Esophagus (tissue), 2 donors: ENCODE measurements at regions not wholly inside any gene's neighbourhood (a gene's known extent, or its start where the extent isn't known, plus 50 kb on each side); places are given as distances from the start of the nearest gene placed in this dataset.

Experiments used
- H3K27ac ChIP-seq, 2 donors: one replicate each; pipeline ENCODE4 v1.5.1; 2013; ENCODE audit warnings: low read depth in 2 of 2, mild to moderate bottlenecking in 2 of 2, inconsistent platforms in 1 of 2, low read length in 1 of 2, moderate library complexity in 1 of 2
- H3K27me3 ChIP-seq, 2 donors: one replicate each; pipeline ENCODE4 v1.6.1; 2013; ENCODE audit warnings: low read length in 2 of 2, control low read depth in 1 of 2, mild to moderate bottlenecking in 1 of 2; ENCODE audit not compliant: insufficient read depth in 2 of 2, control insufficient read depth in 1 of 2
- H3K36me3 ChIP-seq, 2 donors: one replicate each; pipeline ENCODE4 v1.6.1; 2013; ENCODE audit warnings: low read length in 1 of 2; ENCODE audit not compliant: control insufficient read depth in 2 of 2, insufficient read depth in 2 of 2
- H3K4me1 ChIP-seq, 2 donors: one replicate each; pipeline ENCODE4 v1.6.1; 2013; ENCODE audit warnings: low read length in 1 of 2; ENCODE audit not compliant: control insufficient read depth in 2 of 2, insufficient read depth in 2 of 2
- H3K4me3 ChIP-seq, 2 donors: one replicate each; pipeline ENCODE4 v1.5.1; 2013; ENCODE audit warnings: low read length in 2 of 2, mild to moderate bottlenecking in 2 of 2, low read depth in 1 of 2, moderate library complexity in 1 of 2
- H3K9me3 ChIP-seq, 2 donors: one replicate each; pipeline ENCODE4 v1.6.1; 2013; ENCODE audit warnings: mild to moderate bottlenecking in 2 of 2, low read depth in 1 of 2, low read length in 1 of 2, moderate library complexity in 1 of 2; ENCODE audit not compliant: control insufficient read depth in 2 of 2, insufficient read depth in 1 of 2
- WGBS, 2 donors: extraction: QIAGEN DNeasy Blood & Tissue Kit; methylation state at CpG; one replicate each; pipeline ENCODE4 v1.1.7; 2013; 5-methylcytosine and 5-hydroxymethylcytosine counted together
- donor health status: healthy with polysubstance abuse.
- donor health status: Bipolar disorder and iron deficiency.

GRCh38 chr2:235371018-235371417 lies 122.8 kb upstream of the AGAP1 start:
- H3K27me3 ChIP-seq, result no peaks in the 10 kb centered on the region
- H3K4me3 ChIP-seq, result no peak overlapping the region
- no peaks in the 10 kb centered on the region for H3K36me3 ChIP-seq
- H3K9me3 ChIP-seq, result peaks cover 0 to 2% of the 10 kb centered on the region in 2 donors
- 84 to 86% methylated on average over 5 of the region's 5 CpGs for WGBS, 2 donors
- H3K27ac ChIP-seq, result no peak overlapping the region
- no peaks in the 10 kb centered on the region for H3K4me1 ChIP-seq

DNA sequence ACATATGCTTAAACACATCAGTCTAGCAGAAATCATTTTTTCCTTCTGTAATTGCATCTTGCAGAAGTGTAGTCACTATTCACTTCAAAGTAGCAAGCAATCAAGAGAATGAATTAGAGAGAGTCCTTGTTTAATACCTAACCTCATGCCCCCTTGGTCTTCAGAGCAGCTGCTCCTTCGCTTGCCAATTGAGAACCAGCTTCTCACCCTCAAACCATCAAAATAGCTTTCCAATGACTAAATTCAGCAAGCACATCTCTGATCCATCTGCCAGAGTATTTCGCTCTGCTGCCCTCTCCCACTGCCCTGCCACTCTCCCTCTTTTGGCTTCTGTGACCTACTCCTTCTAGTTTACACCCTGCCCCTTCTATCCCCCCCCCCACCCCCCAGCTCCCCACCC lies 120.7 kb upstream of the AGAP1 start:
- H3K9me3 ChIP-seq, result peaks cover 0 to 2% of the 10 kb centered on the region in 2 donors
- H3K27me3 ChIP-seq, result no peaks in the 10 kb centered on the region
- no peaks in the 10 kb centered on the region for H3K4me1 ChIP-seq
- H3K36me3 ChIP-seq, result no peaks in the 10 kb centered on the region
- H3K4me3 ChIP-seq, result no peak overlapping the region
- H3K27ac ChIP-seq, result no peak overlapping the region
- WGBS, 2 donors, result 73 to 79% methylated on average over 2 of the region's 2 CpGs

DNA sequence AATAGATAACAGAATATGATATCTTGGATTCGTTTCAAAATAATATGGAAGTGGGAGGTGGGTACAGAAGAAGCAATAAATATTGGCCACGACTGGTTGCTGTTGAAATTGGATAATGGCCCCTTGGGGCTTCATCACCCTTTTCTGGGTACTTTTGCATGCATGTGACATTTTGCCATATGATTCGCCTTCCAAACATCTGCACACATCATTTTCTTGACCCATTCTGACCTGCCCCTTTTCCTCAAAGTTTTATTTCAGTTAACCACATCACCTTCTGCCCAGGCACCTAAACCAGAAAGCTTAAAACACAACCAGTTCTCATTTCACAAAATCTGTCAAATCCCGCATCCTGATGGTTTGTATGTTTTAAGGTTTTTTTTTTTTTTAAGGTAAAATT lies 116.7 kb upstream of the AGAP1 start:
- H3K4me3 ChIP-seq, result no peak overlapping the region
- H3K27ac ChIP-seq, result no peak overlapping the region
- H3K36me3 ChIP-seq, result no peaks in the 10 kb centered on the region
- no peaks in the 10 kb centered on the region for H3K27me3 ChIP-seq
- H3K4me1 ChIP-seq, result no peaks in the 10 kb centered on the region
- WGBS, 2 donors, result 80 to 82% methylated on average over 4 of the region's 4 CpGs
- H3K9me3 ChIP-seq, result no peaks in the 10 kb centered on the region

- Histone ChIP-seq H3K4me3 (no peak overlapping the region), H3K4me1 (no peaks in the 10 kb centered on the region), H3K9me3 (no peaks in the 10 kb centered on the region), H3K27me3 (no peaks in the 10 kb centered on the region), H3K27ac (no peak overlapping the region), H3K36me3 (no peaks in the 10 kb centered on the region)
- 55% methylated on average over 4 of the region's 4 CpGs for WGBS, 2 donors
Observed at GRCh38 chr2:235378246-235378645, 115.6 kb upstream of the AGAP1 start.

DNA sequence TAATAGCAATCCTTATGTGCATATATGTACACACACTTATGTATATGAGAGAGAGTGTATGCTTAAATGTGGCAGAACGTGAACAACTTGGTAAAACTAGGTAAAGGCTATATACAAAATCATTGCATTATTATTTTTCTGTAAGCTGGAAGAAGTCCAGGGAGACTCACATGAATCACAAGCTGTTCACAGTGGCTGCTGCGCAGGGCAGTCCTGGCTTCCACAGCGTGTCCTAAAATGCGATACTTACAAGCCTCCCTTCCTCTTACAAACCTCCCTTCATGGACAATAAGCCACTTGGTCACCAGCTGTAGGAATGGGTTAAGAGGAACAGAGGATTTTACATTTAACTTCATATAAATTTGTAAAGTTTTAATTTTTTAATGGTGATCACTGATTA lies 114.9 kb upstream of the AGAP1 start:
- WGBS, 2 donors, result 88 to 90% methylated on average over 4 of the region's 4 CpGs

GRCh38 chr2:235381261-235381912 lies 112.5 kb upstream of the AGAP1 start:
- Histone ChIP-seq H3K27me3 (no peaks in the 10 kb centered on the region), H3K27ac (no peak overlapping the region), H3K36me3 (no peaks in the 10 kb centered on the region), H3K4me1 (no peaks in the 10 kb centered on the region), H3K4me3 (no peak overlapping the region), H3K9me3 (no peaks in the 10 kb centered on the region)
- WGBS, 2 donors, result 74 to 80% methylated on average over 2 of the region's 2 CpGs

More for the DNA sequence above, 114.9 kb upstream of the AGAP1 start:
- Histone ChIP-seq H3K27ac (no peak overlapping the region), H3K4me1 (no peaks in the 10 kb centered on the region), H3K9me3 (no peaks in the 10 kb centered on the region), H3K36me3 (no peaks in the 10 kb centered on the region), H3K4me3 (no peak overlapping the region), H3K27me3 (no peaks in the 10 kb centered on the region)

GRCh38 chr2:235382179-235382578 lies 111.7 kb upstream of the AGAP1 start:
- 41 to 53% methylated on average over 6 of the region's 6 CpGs for WGBS, 2 donors
- H3K27me3 ChIP-seq, result no peaks in the 10 kb centered on the region
- H3K27ac ChIP-seq, result no peak overlapping the region
- H3K4me3 ChIP-seq, result no peak overlapping the region
- H3K36me3 ChIP-seq, result no peaks in the 10 kb centered on the region
- no peaks in the 10 kb centered on the region for H3K9me3 ChIP-seq
- H3K4me1 ChIP-seq, result no peaks in the 10 kb centered on the region

- H3K27me3 ChIP-seq, result no peaks in the 10 kb centered on the region
- no peaks in the 10 kb centered on the region for H3K36me3 ChIP-seq
- no peak overlapping the region for H3K4me3 ChIP-seq
- H3K9me3 ChIP-seq, result no peaks in the 10 kb centered on the region
- no peak overlapping the region for H3K27ac ChIP-seq
- H3K4me1 ChIP-seq, result no peaks in the 10 kb centered on the region
- WGBS, 2 donors, result 73 to 80% methylated on average over 3 of the region's 3 CpGs
Observed at GRCh38 chr2:235382601-235383000, 111.2 kb upstream of the AGAP1 start.

GRCh38 chr2:235383272-235383843 lies 110.5 kb upstream of the AGAP1 start:
- Histone ChIP-seq H3K9me3 (no peaks in the 10 kb centered on the region), H3K4me1 (no peaks in the 10 kb centered on the region), H3K27me3 (no peaks in the 10 kb centered on the region), H3K4me3 (no peak overlapping the region), H3K36me3 (no peaks in the 10 kb centered on the region), H3K27ac (no peak overlapping the region)
- 88 to 93% methylated on average over 8 of the region's 8 CpGs for WGBS, 2 donors

- 90 to 91% methylated on average over 24 of the region's 24 CpGs for WGBS, 2 donors
- no peaks in the 10 kb centered on the region for H3K9me3 ChIP-seq
Observed at GRCh38 chr2:235384624-235385023, 109.2 kb upstream of the AGAP1 start.

More at GRCh38 chr2:235384624-235385023, 109.2 kb upstream of the AGAP1 start:
- Histone ChIP-seq H3K27ac (no peak overlapping the region), H3K36me3 (no peaks in the 10 kb centered on the region), H3K4me1 (no peaks in the 10 kb centered on the region), H3K27me3 (no peaks in the 10 kb centered on the region), H3K4me3 (no peak overlapping the region)
